ENCODE measurements at regions not wholly inside any gene's neighbourhood (a gene's known extent, or its start where the extent isn't known, plus 50 kb on each side); places are given as distances from the start of the nearest gene placed in this dataset.

- DNase-seq (ENCODE audit: low spot score) (no peak), ATAC-seq (ENCODE audit: insufficient number of reproducible peaks, low FRiP score, low read depth) (no peak)
- Histone ChIP-seq H3K27ac (no peak overlapping the region), H3K36me3 (no peaks in the 10 kb centered on the region), H3K9me3 (no peaks in the 10 kb centered on the region), H3K27me3 (replicated peaks; ENCODE audit: insufficient read depth) (no peaks in the 10 kb centered on the region), H3K4me3 (no peak overlapping the region), H3K4me1 (ENCODE audit: control insufficient read depth in 1 of 2, low read depth in 2 of 2) (no peaks in the 10 kb centered on the region)
- no peak for TF ChIP-seq CTCF (IDR thresholded peaks at IDR 0.05)
These were observed 173.8 kb downstream of the BCL11B start for GRCh38 chr14:99098199-99098598.

GRCh38 chr14:99099051-99099787 lies 172.8 kb downstream of the BCL11B start:
- Histone ChIP-seq H3K36me3 (no peaks in the 10 kb centered on the region), H3K4me1 (ENCODE audit: control insufficient read depth in 1 of 2, low read depth in 2 of 2) (no peaks in the 10 kb centered on the region), H3K9me3 (no peaks in the 10 kb centered on the region), H3K4me3 (no peak overlapping the region), H3K27ac (no peak overlapping the region), H3K27me3 (replicated peaks; ENCODE audit: insufficient read depth) (no peaks in the 10 kb centered on the region)
- TF ChIP-seq CTCF (IDR thresholded peaks at IDR 0.05) = no peak
- ATAC-seq (ENCODE audit: insufficient number of reproducible peaks, low FRiP score, low read depth) (no peak), DNase-seq (ENCODE audit: low spot score) (no peak)

DNA sequence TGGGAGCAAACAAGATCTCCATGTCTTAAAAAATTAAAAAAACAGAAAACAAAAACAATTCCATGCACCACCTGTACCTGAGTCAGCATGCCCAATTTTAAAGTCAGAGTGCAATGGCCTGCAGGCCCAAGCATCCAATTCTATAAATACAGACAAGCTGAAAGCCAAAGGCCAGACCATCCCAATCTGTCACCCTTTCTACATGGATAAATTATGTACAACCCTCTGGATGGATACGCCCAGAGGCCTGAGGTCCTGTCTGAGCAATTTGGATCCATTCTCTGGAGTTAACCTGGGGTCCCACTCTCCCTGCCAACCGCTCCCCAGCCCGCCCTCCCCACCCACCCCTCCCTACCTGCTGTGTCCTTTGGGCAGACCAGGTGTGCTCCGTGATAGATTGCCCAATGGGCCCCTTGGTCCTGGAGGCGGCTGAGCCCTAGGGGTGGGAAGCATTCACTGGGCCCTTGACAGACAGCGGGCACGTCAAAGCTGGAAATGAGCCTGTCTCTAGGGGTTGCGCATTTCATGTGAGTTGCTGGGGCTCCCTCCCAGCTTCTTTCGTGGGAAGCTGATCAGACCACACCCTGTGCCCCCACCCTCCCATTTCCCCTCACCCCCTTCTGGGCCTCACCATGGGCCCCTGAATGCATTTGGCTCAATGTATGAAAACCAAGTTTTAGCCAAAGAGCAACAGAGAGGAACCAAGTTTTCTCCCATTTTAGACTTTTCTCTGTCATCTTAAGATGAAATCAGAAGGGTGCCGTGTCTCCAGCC lies 171.3 kb downstream of the BCL11B start:
- H3K27me3 ChIP-seq (replicated peaks; ENCODE audit: insufficient read depth) = no peaks in the 10 kb centered on the region
- no peaks in the 10 kb centered on the region for H3K9me3 ChIP-seq
- no peak overlapping the region for H3K4me3 ChIP-seq
- DNase-seq (ENCODE audit: low spot score) = no peak
- no peaks in the 10 kb centered on the region for H3K4me1 ChIP-seq (ENCODE audit: control insufficient read depth in 1 of 2, low read depth in 2 of 2)
- no peaks in the 10 kb centered on the region for H3K36me3 ChIP-seq
- no peak for ATAC-seq (ENCODE audit: insufficient number of reproducible peaks, low FRiP score, low read depth)
- TF ChIP-seq CTCF (IDR thresholded peaks at IDR 0.05) = no peak
- no peak overlapping the region for H3K27ac ChIP-seq

GRCh38 chr14:99101855-99102461 lies 170.0 kb downstream of the BCL11B start:
- Histone ChIP-seq H3K4me3 (no peak overlapping the region), H3K4me1 (ENCODE audit: control insufficient read depth in 1 of 2, low read depth in 2 of 2) (no peaks in the 10 kb centered on the region), H3K36me3 (no peaks in the 10 kb centered on the region), H3K27ac (no peak overlapping the region), H3K9me3 (no peaks in the 10 kb centered on the region), H3K27me3 (replicated peaks; ENCODE audit: insufficient read depth) (no peaks in the 10 kb centered on the region)
- DNase-seq (ENCODE audit: low spot score) (no peak), ATAC-seq (ENCODE audit: insufficient number of reproducible peaks, low FRiP score, low read depth) (no peak)
- no peak for TF ChIP-seq CTCF (IDR thresholded peaks at IDR 0.05)

- Histone ChIP-seq H3K27me3 (replicated peaks; ENCODE audit: insufficient read depth) (peaks cover 7% of the 10 kb centered on the region), H3K36me3 (no peaks in the 10 kb centered on the region), H3K9me3 (peaks cover 2% of the 10 kb centered on the region), H3K4me1 (ENCODE audit: control insufficient read depth in 1 of 2, low read depth in 2 of 2) (no peaks in the 10 kb centered on the region), H3K27ac (no peak overlapping the region), H3K4me3 (no peak overlapping the region)
- DNase-seq (ENCODE audit: low spot score) (no peak), ATAC-seq (ENCODE audit: insufficient number of reproducible peaks, low FRiP score, low read depth) (no peak)
- no peak for TF ChIP-seq CTCF (IDR thresholded peaks at IDR 0.05)
These were observed 155.2 kb downstream of the BCL11B start for GRCh38 chr14:99116741-99117295.
